ENCODE measurements at regions not wholly inside any gene's neighbourhood (a gene's known extent, or its start where the extent isn't known, plus 50 kb on each side); places are given as distances from the start of the nearest gene placed in this dataset.
"Not testable (repeated sequence)": the region's sequence is repeated elsewhere in the genome, so short reads cannot be mapped to it uniquely, and the experiment has no call there.

DNA sequence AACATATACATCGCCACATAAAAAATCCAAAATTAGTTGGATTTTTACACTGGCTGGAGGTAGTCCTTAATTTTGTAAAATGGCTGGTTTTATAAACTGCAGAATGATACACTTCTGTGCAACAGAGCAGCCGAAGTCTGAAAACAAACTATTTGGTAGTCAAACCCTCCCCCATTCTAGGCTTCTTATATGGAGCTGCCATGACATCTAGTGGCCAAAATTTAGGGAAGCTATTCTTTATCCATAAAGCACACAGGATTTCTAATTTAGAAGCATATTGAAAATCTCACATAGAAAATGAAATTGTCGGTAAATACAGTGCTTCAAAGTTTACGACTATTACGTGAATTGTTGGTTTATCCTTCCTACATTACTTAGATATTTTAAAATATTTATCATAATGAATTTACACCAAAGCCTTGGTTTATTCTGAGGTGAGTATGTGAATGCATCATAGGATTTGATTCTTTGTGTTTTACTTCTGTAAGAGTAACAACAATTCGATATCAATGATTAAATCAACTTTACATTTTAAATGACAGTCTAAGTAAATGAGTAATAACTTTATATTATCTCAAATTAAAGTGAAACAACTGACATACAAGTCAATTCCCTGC lies 113.4 kb upstream of the FAM241A start:
- H3K27me3 ChIP-seq = no peaks in the 10 kb centered on the region
- no peaks in the 10 kb centered on the region for H3K9me3 ChIP-seq (ENCODE audit: low read depth)
- H3K36me3 ChIP-seq (replicated peaks; ENCODE audit: insufficient read depth, low read depth) = no peaks in the 10 kb centered on the region
- no peaks in the 10 kb centered on the region for H3K4me1 ChIP-seq (ENCODE audit: insufficient read depth)
- DNase-seq (ENCODE audit: low spot score) = peak; percentile 80
- no peaks in the 10 kb centered on the region for H4K20me1 ChIP-seq (ENCODE audit: insufficient read depth, poor library complexity, severe bottlenecking)
- H3K4me3 ChIP-seq = no peak overlapping the region
- TF ChIP-seq, protein P1, sequence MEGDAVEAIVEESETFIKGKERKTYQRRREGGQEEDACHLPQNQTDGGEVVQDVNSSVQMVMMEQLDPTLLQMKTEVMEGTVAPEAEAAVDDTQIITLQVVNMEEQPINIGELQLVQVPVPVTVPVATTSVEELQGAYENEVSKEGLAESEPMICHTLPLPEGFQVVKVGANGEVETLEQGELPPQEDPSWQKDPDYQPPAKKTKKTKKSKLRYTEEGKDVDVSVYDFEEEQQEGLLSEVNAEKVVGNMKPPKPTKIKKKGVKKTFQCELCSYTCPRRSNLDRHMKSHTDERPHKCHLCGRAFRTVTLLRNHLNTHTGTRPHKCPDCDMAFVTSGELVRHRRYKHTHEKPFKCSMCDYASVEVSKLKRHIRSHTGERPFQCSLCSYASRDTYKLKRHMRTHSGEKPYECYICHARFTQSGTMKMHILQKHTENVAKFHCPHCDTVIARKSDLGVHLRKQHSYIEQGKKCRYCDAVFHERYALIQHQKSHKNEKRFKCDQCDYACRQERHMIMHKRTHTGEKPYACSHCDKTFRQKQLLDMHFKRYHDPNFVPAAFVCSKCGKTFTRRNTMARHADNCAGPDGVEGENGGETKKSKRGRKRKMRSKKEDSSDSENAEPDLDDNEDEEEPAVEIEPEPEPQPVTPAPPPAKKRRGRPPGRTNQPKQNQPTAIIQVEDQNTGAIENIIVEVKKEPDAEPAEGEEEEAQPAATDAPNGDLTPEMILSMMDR (IDR thresholded peaks at IDR 0.05; ENCODE audit: poor library complexity) = peak; percentile 85
- TF ChIP-seq EZH2phosphoT487 (IDR thresholded peaks at IDR 0.05; ENCODE audit: low read depth, severe bottlenecking, unreplicated experiment) = no peak
- H3K79me2 ChIP-seq = no peaks in the 10 kb centered on the region
- H2AFZ ChIP-seq = no peak overlapping the region
- H3K4me2 ChIP-seq = peak overlapping the region; percentile 4
- 10% methylated on average over 6 of the region's 6 CpGs for WGBS (ENCODE audit: low lambda C conversion rate, missing lambda C conversion rate)
- H3K9me2 ChIP-seq (replicated peaks; ENCODE audit: insufficient read depth) = no peaks in the 10 kb centered on the region
- no peak overlapping the region for H3K27ac ChIP-seq

DNA sequence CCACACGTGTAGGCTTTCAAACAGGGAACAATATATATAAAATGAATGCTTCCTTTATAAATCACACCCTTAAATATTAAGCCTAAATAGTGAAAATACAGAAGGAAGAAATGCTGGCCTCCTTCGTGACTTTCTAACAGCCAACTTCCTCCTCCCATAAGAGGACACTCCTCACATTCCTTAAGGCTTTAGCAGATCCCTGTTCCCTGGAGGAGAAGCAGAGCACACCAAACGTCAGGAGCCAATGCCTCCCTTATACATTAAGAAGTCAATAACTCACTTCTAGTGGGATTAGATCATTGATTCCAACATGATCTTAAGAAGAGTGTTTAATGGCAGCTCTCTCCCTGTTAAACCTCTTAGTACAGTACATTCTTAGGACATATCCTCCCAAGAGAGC lies 108.4 kb upstream of the FAM241A start:
- Histone ChIP-seq H3K27me3 (no peaks in the 10 kb centered on the region), H3K4me1 (ENCODE audit: insufficient read depth) (no peaks in the 10 kb centered on the region), H3K9me3 (ENCODE audit: low read depth) (no peaks in the 10 kb centered on the region), H3K4me3 (no peak overlapping the region), H3K9me2 (replicated peaks; ENCODE audit: insufficient read depth) (no peaks in the 10 kb centered on the region), H3K4me2 (no peak overlapping the region), H3K79me2 (no peaks in the 10 kb centered on the region), H3K36me3 (replicated peaks; ENCODE audit: insufficient read depth, low read depth) (no peaks in the 10 kb centered on the region), H3K27ac (no peak overlapping the region), H4K20me1 (ENCODE audit: insufficient read depth, poor library complexity, severe bottlenecking) (no peaks in the 10 kb centered on the region), H2AFZ (peak overlapping the region; percentile 33)
- TF ChIP-seq EZH2 (IDR thresholded peaks at IDR 0.05; ENCODE audit: borderline replicate concordance) (no peak), EZH2phosphoT487 (IDR thresholded peaks at IDR 0.05; ENCODE audit: low read depth, severe bottlenecking, unreplicated experiment) (no peak)
- TF ChIP-seq, protein P1 (IDR thresholded peaks at IDR 0.05; ENCODE audit: poor library complexity) = no peak
- WGBS (ENCODE audit: low lambda C conversion rate, missing lambda C conversion rate) = 33% methylated on average over 3 of the region's 3 CpGs
- no peak for DNase-seq (ENCODE audit: low spot score)

DNA sequence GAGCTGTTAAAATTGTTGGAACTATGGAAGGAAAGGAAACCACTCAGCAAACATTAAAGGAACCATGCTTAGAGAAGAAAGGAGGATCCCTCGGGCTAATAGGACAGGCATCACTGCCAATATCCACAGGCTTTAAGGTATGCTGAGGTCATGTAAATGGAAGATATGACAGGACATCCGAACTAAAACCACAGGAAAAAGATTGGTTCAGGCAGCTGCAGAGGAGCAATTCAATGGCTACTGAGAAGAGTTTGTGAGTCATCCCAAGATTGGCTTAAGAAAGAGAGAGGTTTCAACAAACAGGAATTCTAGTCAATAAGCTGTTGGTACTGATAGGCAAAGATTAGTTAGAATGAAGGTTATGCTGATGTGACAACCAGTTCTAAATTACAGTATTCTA lies 106.4 kb upstream of the FAM241A start:
- H3K9me2 ChIP-seq (replicated peaks; ENCODE audit: insufficient read depth) = no peaks in the 10 kb centered on the region
- no peaks in the 10 kb centered on the region for H3K9me3 ChIP-seq (ENCODE audit: low read depth)
- H4K20me1 ChIP-seq (ENCODE audit: insufficient read depth, poor library complexity, severe bottlenecking) = no peaks in the 10 kb centered on the region
- no peaks in the 10 kb centered on the region for H3K27me3 ChIP-seq
- DNase-seq (ENCODE audit: low spot score) = no peak
- H3K4me3 ChIP-seq = no peak overlapping the region
- WGBS (ENCODE audit: low lambda C conversion rate, missing lambda C conversion rate) = 89% methylated on average over 2 of the region's 2 CpGs
- no peaks in the 10 kb centered on the region for H3K79me2 ChIP-seq
- H3K4me1 ChIP-seq (ENCODE audit: insufficient read depth) = no peaks in the 10 kb centered on the region
- TF ChIP-seq EZH2 (IDR thresholded peaks at IDR 0.05; ENCODE audit: borderline replicate concordance) = no peak
- no peak for TF ChIP-seq EZH2phosphoT487 (IDR thresholded peaks at IDR 0.05; ENCODE audit: low read depth, severe bottlenecking, unreplicated experiment)
- TF ChIP-seq, protein P1 (IDR thresholded peaks at IDR 0.05; ENCODE audit: poor library complexity) = no peak
- H3K4me2 ChIP-seq = no peak overlapping the region
- no peaks in the 10 kb centered on the region for H3K36me3 ChIP-seq (replicated peaks; ENCODE audit: insufficient read depth, low read depth)
- no peak overlapping the region for H2AFZ ChIP-seq
- H3K27ac ChIP-seq = no peak overlapping the region

DNA sequence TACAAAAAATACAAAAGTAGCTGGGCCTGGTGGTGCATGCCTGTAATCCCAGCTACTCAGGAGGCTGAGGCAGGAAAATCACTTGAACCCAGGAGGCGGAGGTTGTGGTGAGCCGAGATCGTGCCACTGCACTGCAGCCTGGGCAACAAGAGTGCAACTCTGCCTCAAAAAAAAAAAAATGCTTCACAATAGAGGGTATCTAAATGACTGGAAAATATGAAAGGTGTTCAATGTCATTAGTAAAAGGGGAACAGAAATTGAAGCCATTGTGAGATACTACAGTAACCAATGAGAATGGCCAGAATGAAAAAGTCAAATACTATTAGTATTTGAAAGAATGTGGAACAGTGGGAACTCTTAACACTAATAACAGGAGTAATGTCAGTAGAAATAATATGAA lies 96.1 kb upstream of the FAM241A start:
- not testable (repeated sequence) for H3K9me2 ChIP-seq (replicated peaks; ENCODE audit: insufficient read depth); H3K27me3 ChIP-seq; H3K36me3 ChIP-seq (replicated peaks; ENCODE audit: insufficient read depth, low read depth); H3K9me3 ChIP-seq (ENCODE audit: low read depth); H3K4me2 ChIP-seq; H3K27ac ChIP-seq; DNase-seq (ENCODE audit: low spot score); H2AFZ ChIP-seq; H4K20me1 ChIP-seq (ENCODE audit: insufficient read depth, poor library complexity, severe bottlenecking); H3K4me3 ChIP-seq; H3K79me2 ChIP-seq; H3K4me1 ChIP-seq (ENCODE audit: insufficient read depth)
- WGBS (ENCODE audit: low lambda C conversion rate, missing lambda C conversion rate) = 88% methylated on average over 3 of the region's 3 CpGs
